Mucosa of descending colon (tissue), 3 donors: ENCODE measurements at regions not wholly inside any gene's neighbourhood (a gene's known extent, or its start where the extent isn't known, plus 50 kb on each side); places are given as distances from the start of the nearest gene placed in this dataset.
"Not testable (repeated sequence)": the region's sequence is repeated elsewhere in the genome, so short reads cannot be mapped to it uniquely, and the experiment has no call there.

ENCODE experiments used
- ATAC-seq: fragments of 200-7000 bp; cut with Tn5 transposase; one replicate; pipeline ENCODE4 v1.9.1; 2020; ENCODE audit warnings: mild to moderate bottlenecking, moderate library complexity
- DNase-seq, 3 donors: peaks; one replicate each; pipeline ENCODE4 v3.0.0-alpha.2; 2020
- H3K36me3 ChIP-seq: fragments of 200-600 bp; one replicate; pipeline ENCODE4 v1.8.0; 2021; ENCODE audit warnings: low read depth, mild to moderate bottlenecking
- H3K4me1 ChIP-seq: fragments of 200-600 bp; one replicate; pipeline ENCODE4 v1.8.0; 2021; ENCODE audit warnings: low read depth, mild to moderate bottlenecking
- H3K4me3 ChIP-seq: fragments of 200-600 bp; one replicate; pipeline ENCODE4 v1.8.0; 2021; ENCODE audit warnings: mild to moderate bottlenecking
- H3K9me3 ChIP-seq: fragments of 200-600 bp; one replicate; pipeline ENCODE4 v1.8.0; 2021; ENCODE audit warnings: mild to moderate bottlenecking
- CTCF ChIP-seq: fragments of 200-600 bp; IDR thresholded peaks from one replicate; pipeline ENCODE4 v1.8.0; 2022; ENCODE audit warnings: antibody characterized with exemption, mild to moderate bottlenecking
- intact Hi-C, 2 donors: fragments of 100-400 bp; cut with DNase I in 1 of 2; cut with micrococcal nuclease in 1 of 2; formaldehyde crosslinking; loops; one replicate each; pipeline versions ENCODE4 v1.11.0 to v1.11.1; 2022; cut with DNase I, micrococcal nuclease
- donor health status: DM: no; HTN: no; CAD: no; lungs with moderate emphysema.
- donor health status: DM: no; HTN: no; CAD: no.
- donor health status: DM: no; HTN: yes; CAD: no.

DNA sequence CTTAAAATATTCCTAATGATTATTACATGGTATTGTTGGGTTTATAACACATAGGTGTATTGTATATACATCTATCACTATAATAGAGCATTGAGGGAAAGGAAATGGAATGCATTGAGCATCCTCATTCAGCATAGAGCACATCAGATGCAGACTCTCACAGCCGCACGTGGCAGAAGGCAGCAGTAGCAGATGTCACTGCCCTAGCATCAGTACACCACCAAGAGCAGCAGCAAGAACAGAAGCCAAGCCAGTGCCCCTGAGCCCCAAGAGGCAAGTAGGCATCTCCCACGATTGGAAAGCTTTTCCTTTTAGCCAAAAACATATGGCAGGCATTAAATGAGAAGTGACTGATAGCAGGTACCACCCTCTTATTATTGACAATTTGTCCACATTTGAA lies 510.0 kb downstream of the TNS3 start:
- Histone ChIP-seq H3K4me3 (no peak overlapping the region), H3K4me1 (no peaks in the 10 kb centered on the region), H3K9me3 (no peaks in the 10 kb centered on the region), H3K36me3 (no peaks in the 10 kb centered on the region)
- no peak for TF ChIP-seq CTCF
- DNase-seq (no peak), ATAC-seq (no peak)
- intact Hi-C loops = no loop called here

DNA sequence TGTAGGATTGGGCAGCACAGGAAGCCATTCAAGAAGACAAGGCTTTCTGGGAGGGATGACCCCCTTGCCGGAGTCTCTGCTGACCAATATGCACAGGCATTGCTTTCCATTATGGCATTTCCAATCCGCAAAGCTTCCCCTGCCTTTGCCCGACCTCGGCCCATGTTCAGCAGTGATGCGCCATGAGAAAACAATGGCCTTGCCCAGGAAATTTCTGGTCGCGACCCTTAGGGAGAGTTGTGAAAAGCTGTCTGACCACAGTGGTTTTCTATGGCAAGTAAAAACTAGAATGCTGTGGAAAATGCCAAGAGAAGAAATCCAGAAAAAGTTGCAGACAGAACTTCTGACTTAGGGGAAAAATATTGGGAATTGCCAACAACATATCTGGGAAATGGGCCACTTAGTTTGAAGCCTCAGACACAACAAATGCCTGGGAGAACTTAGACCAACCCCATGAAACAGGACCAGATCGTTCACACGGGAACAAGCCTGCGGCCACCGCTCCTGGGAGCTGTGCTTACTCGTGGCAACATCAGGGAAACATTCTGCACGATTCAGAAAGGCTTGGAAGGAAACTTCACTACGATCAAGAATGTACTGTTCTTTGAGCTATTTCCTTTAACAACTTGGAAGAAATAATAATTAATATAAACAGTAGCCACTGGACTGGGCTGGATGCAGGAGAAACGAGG lies 512.4 kb downstream of the TNS3 start:
- H3K4me3 ChIP-seq = no peak overlapping the region
- DNase-seq (no peak), ATAC-seq (no peak)
- no peaks in the 10 kb centered on the region for H3K36me3 ChIP-seq
- no peaks in the 10 kb centered on the region for H3K4me1 ChIP-seq
- TF ChIP-seq CTCF = no peak
- intact Hi-C loops = no loop called here
- no peaks in the 10 kb centered on the region for H3K9me3 ChIP-seq

DNA sequence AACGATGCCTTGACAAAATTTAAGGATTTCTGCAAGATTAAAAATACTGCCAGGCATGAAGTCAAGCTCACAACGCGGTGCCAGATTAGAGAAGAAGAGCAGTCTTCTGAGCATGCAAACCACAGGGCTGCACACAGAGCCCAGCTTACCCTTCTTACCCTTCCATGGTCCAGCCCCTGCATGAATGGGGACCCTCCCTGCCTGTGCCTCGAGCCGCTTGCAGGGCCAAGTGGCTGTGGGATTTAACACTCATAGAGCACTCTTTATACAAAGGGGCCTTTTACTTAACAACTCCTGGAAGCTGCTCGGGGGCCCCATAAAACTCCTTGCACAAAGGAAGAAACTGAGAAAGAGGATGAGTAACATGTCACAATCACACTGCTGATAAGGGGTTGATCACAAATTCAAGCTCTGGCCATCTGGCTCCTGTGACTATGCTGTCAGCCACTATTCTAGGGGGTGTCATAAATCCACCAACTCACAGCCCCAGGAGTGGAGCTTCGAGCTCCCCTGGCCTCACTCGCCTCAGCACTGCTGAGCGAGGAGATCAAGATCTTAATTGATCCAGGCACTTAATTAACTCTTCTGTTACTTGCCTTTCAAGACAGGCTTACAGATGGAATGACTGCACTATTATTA lies 514.8 kb downstream of the TNS3 start:
- no peak for DNase-seq
- no peaks in the 10 kb centered on the region for H3K9me3 ChIP-seq
- intact Hi-C loops = no loop called here
- no peak for TF ChIP-seq CTCF
- ATAC-seq = no peak
- H3K4me1 ChIP-seq = no peaks in the 10 kb centered on the region
- no peak overlapping the region for H3K4me3 ChIP-seq
- H3K36me3 ChIP-seq = no peaks in the 10 kb centered on the region

DNA sequence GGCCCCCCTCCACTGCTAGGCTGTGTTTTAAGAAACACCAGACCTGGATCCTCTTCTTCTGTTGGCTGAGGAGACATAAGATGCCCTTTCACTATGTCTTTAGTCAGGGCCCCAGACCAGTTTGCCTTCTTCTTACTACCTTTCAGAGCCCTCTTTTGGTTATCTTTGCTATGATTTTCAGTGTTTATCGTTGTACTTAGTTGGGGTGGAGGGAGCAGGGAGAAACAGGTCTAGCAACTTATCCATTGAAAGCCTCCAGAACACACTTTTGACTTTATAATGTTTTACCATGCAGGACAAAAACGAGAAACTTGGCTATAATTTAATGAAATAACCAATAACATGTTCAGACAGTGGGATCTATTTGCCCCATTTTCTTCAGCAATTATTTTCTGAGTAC lies 525.2 kb downstream of the TNS3 start:
- no peak for DNase-seq
- H3K36me3 ChIP-seq = no peaks in the 10 kb centered on the region
- TF ChIP-seq CTCF = no peak
- intact Hi-C loops = no loop called here
- H3K4me3 ChIP-seq = no peak overlapping the region
- no peak for ATAC-seq
- H3K4me1 ChIP-seq = no peaks in the 10 kb centered on the region
- no peaks in the 10 kb centered on the region for H3K9me3 ChIP-seq

- intact Hi-C loops, H3K9me3 ChIP-seq, H3K36me3 ChIP-seq, H3K4me1 ChIP-seq, H3K4me3 ChIP-seq, DNase-seq, ATAC-seq: not testable (repeated sequence)
Observed at GRCh38 chr7:47052541-47053208, 529.2 kb downstream of the TNS3 start.

DNA sequence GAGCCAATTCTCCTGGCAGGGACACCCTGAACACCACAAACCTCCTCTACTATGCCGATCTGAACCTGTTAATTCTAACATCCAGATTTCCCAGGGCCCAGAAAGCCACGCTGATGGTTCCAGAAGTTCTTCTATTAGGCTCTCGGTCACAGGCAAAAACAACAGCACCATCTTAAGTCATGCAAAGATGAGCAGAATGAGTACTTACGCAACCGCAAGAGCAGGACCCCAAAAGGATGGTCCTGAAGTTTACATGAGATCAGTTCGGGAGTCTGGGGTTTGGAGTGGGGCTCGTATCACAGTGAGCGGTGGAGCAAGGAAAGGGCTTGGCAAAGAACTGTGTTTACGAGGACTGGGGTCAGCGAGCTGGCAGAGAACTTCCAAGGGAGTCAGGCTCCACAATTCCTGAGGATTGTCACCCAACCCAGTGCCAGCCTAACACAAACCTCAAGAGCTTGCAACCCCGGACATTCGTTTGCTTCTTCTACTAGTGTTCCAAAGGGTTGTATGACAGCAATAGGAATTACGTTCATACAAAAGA lies 532.6 kb downstream of the TNS3 start:
- Histone ChIP-seq H3K4me3 (no peak overlapping the region), H3K4me1 (no peaks in the 10 kb centered on the region), H3K36me3 (no peaks in the 10 kb centered on the region), H3K9me3 (no peaks in the 10 kb centered on the region)
- no peak for TF ChIP-seq CTCF
- DNase-seq (no peak), ATAC-seq (no peak)
- intact Hi-C loops = no loop called here
